Coronary artery (tissue), 2 donors: ENCODE measurements at regions not wholly inside any gene's neighbourhood (a gene's known extent, or its start where the extent isn't known, plus 50 kb on each side); places are given as distances from the start of the nearest gene placed in this dataset.

Experiments
- DNase-seq: peaks from one replicate; pipeline ENCODE4 v3.0.0-alpha.2; 2017; ENCODE audit warnings: low spot score
- H3K27ac ChIP-seq, 2 donors: fragments of 200-600 bp; sonication (generic); one replicate each; pipeline ENCODE4 v1.5.1; 2016 to 2019
- H3K4me3 ChIP-seq: fragments of 200-600 bp; sonication (generic); 2 replicates; pipeline ENCODE4 v1.5.1; 2016; ENCODE audit warnings: mild to moderate bottlenecking, moderate library complexity
- TF ChIP-seq, protein P1 (sequence below): fragments of 200-600 bp; sonication (generic); IDR thresholded peaks from one replicate; pipeline ENCODE4 v1.5.1; 2019; ENCODE audit warnings: antibody characterized with exemption

- Histone ChIP-seq H3K4me3 (no peak overlapping the region), H3K27ac (no peak overlapping the region)
- TF ChIP-seq, protein P1, sequence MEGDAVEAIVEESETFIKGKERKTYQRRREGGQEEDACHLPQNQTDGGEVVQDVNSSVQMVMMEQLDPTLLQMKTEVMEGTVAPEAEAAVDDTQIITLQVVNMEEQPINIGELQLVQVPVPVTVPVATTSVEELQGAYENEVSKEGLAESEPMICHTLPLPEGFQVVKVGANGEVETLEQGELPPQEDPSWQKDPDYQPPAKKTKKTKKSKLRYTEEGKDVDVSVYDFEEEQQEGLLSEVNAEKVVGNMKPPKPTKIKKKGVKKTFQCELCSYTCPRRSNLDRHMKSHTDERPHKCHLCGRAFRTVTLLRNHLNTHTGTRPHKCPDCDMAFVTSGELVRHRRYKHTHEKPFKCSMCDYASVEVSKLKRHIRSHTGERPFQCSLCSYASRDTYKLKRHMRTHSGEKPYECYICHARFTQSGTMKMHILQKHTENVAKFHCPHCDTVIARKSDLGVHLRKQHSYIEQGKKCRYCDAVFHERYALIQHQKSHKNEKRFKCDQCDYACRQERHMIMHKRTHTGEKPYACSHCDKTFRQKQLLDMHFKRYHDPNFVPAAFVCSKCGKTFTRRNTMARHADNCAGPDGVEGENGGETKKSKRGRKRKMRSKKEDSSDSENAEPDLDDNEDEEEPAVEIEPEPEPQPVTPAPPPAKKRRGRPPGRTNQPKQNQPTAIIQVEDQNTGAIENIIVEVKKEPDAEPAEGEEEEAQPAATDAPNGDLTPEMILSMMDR: no peak
- no peak for DNase-seq
Observed at GRCh38 chr6:167240034-167240541, 51.0 kb upstream of the UNC93A start.
